ENCODE measurements at regions not wholly inside any gene's neighbourhood (a gene's known extent, or its start where the extent isn't known, plus 50 kb on each side); places are given as distances from the start of the nearest gene placed in this dataset.

- intact Hi-C loops (cut with micrococcal nuclease) = no loop called here
Measured at GRCh38 chr18:68525091-68525490, 189.8 kb downstream of the TMX3 start.

GRCh38 chr18:68520406-68521075 lies 194.4 kb downstream of the TMX3 start:
- intact Hi-C loops (cut with micrococcal nuclease) = no loop called here

- intact Hi-C loops (cut with micrococcal nuclease) = no loop called here
Measured at GRCh38 chr18:68519336-68519735, 195.6 kb downstream of the TMX3 start.

- intact Hi-C loops (cut with micrococcal nuclease) = no loop called here
Measured at GRCh38 chr18:68509902-68510301, 205.0 kb downstream of the TMX3 start.

GRCh38 chr18:68507781-68508180 lies 207.1 kb downstream of the TMX3 start:
- intact Hi-C loops (cut with micrococcal nuclease) = no loop called here

GRCh38 chr18:68505178-68505574 lies 209.7 kb downstream of the TMX3 start:
- intact Hi-C loops (cut with micrococcal nuclease) = no loop called here

- intact Hi-C loops (cut with micrococcal nuclease) = no loop called here
Measured at GRCh38 chr18:68504441-68505177, 210.3 kb downstream of the TMX3 start.

GRCh38 chr18:68500556-68500955 lies 214.4 kb downstream of the TMX3 start:
- intact Hi-C loops (cut with micrococcal nuclease) = no loop called here

GRCh38 chr18:68499141-68499540 lies 215.8 kb downstream of the TMX3 start:
- intact Hi-C loops (cut with micrococcal nuclease) = no loop called here

GRCh38 chr18:68498636-68499035 lies 216.3 kb downstream of the TMX3 start:
- intact Hi-C loops (cut with micrococcal nuclease) = no loop called here

- intact Hi-C loops (cut with micrococcal nuclease) = no loop called here
Measured at GRCh38 chr18:68498185-68498584, 216.7 kb downstream of the TMX3 start.

- intact Hi-C loops (cut with micrococcal nuclease) = no loop called here
Measured at GRCh38 chr18:68494802-68495581, 219.9 kb downstream of the TMX3 start.

GRCh38 chr18:68489013-68489792 lies 225.7 kb downstream of the TMX3 start:
- intact Hi-C loops (cut with micrococcal nuclease) = no loop called here

- intact Hi-C loops (cut with micrococcal nuclease) = no loop called here
Measured at GRCh38 chr18:68484241-68484640, 230.7 kb downstream of the TMX3 start.

- intact Hi-C loops (cut with micrococcal nuclease) = no loop called here
Measured at GRCh38 chr18:68482815-68483214, 232.1 kb downstream of the TMX3 start.

GRCh38 chr18:68480196-68480595 lies 234.7 kb downstream of the TMX3 start:
- intact Hi-C loops (cut with micrococcal nuclease) = no loop called here

GRCh38 chr18:68478246-68478645 lies 236.7 kb downstream of the TMX3 start:
- intact Hi-C loops (cut with micrococcal nuclease) = no loop called here

- intact Hi-C loops (cut with micrococcal nuclease) = no loop called here
Measured at GRCh38 chr18:68475883-68476282, 239.0 kb downstream of the TMX3 start.

- intact Hi-C loops (cut with micrococcal nuclease) = no loop called here
Measured at GRCh38 chr18:68472701-68473295, 242.1 kb downstream of the TMX3 start.

- intact Hi-C loops (cut with micrococcal nuclease) = no loop called here
Measured at GRCh38 chr18:68469049-68469625, 245.8 kb downstream of the TMX3 start.

GRCh38 chr18:68467957-68468356 lies 247.0 kb downstream of the TMX3 start:
- intact Hi-C loops (cut with micrococcal nuclease) = no loop called here
